H1 (cell line): ENCODE measurements at regions not wholly inside any gene's neighbourhood (a gene's known extent, or its start where the extent isn't known, plus 50 kb on each side); places are given as distances from the start of the nearest gene placed in this dataset.

Source experiments
- CTCF ChIA-PET: fragments of 300-600 bp; sonication (Branson Sonifier 250); formaldehyde crosslinking; loops from one replicate; lab custom pipeline; 2021; ENCODE audit not compliant: partially characterized antibody; lab: Charles Lee
- POLR2A ChIA-PET: fragments of 300-600 bp; sonication (Branson Sonifier 250); formaldehyde crosslinking; loops from one replicate; lab custom pipeline; 2021; ENCODE audit warnings: inconsistent platforms; ENCODE audit not compliant: partially characterized antibody; lab: Charles Lee
- DNase-seq, 2 experiments: peaks; one replicate each; pipeline versions ENCODE4 v3.0.0 to v3.0.0-alpha.2; 2010 to 2022; ENCODE audit warnings: low spot score in 2 of 2, low read depth in 1 of 2, mixed read lengths in 1 of 2
- FAIRE-seq: peaks from 2 replicates; lab custom pipeline; 2011; peaks lifted over from hg19 to GRCh38; lab: Jason Lieb, UNC
- H2AFZ ChIP-seq: 2 replicates; pipeline ENCODE4 v1.8.1; 2012; ENCODE audit warnings: low read length, inconsistent platforms
- H2AK5ac ChIP-seq: 2 replicates; pipeline ENCODE4 v1.6.1; 2013; ENCODE audit warnings: low read depth, low read length
- H2BK120ac ChIP-seq: replicated peaks from 2 replicates; pipeline ENCODE3; 2013; ENCODE audit warnings: low read depth, low read length, inconsistent platforms
- H2BK12ac ChIP-seq: 2 replicates; pipeline ENCODE4 v1.6.1; 2013; ENCODE audit warnings: low read depth, low read length
- H2BK15ac ChIP-seq: 2 replicates; pipeline ENCODE4 v1.6.1; 2013; ENCODE audit warnings: low read length
- H2BK20ac ChIP-seq: 2 replicates; pipeline ENCODE4 v1.6.1; 2013; ENCODE audit warnings: low read length
- H2BK5ac ChIP-seq: 2 replicates; pipeline ENCODE4 v1.6.1; 2013; ENCODE audit warnings: low read depth, low read length
- H3K14ac ChIP-seq: 2 replicates; pipeline ENCODE4 v1.6.1; 2013; ENCODE audit warnings: inconsistent platforms; ENCODE audit not compliant: insufficient read length
- H3K18ac ChIP-seq: 2 replicates; pipeline ENCODE4 v1.6.1; 2013; ENCODE audit warnings: low read length; ENCODE audit errors: extremely low read depth
- H3K23ac ChIP-seq: 2 replicates; pipeline ENCODE4 v1.6.1; 2013; ENCODE audit warnings: inconsistent platforms; ENCODE audit not compliant: insufficient read length
- H3K23me2 ChIP-seq: 2 replicates; pipeline ENCODE4 v1.6.1; 2013; ENCODE audit warnings: low read depth, low read length
- H3K27ac ChIP-seq: 2 replicates; pipeline ENCODE4 v1.6.1; 2011; ENCODE audit warnings: low read depth, low read length, inconsistent platforms
- H3K27me3 ChIP-seq, 4 experiments: replicated peaks in 1 of 4; 1 replicate in 1 of 4; 2 replicates in 3 of 4; pipeline versions ENCODE4 v1.6.1 to v1.8.1; 2011 to 2013; ENCODE audit warnings: low read length in 3 of 4, mild to moderate bottlenecking in 3 of 4, inconsistent platforms in 2 of 4, mixed read lengths in 2 of 4, moderate library complexity in 1 of 4; ENCODE audit not compliant: control insufficient read depth in 3 of 4, insufficient read depth in 3 of 4; ENCODE audit errors: extremely low read depth in 1 of 4
- H3K36me3 ChIP-seq, 4 experiments: 2 replicates each; pipeline versions ENCODE4 v1.6.1 to v1.8.1; 2011 to 2013; ENCODE audit warnings: mild to moderate bottlenecking in 4 of 4, low read length in 3 of 4, moderate library complexity in 2 of 4, control low read depth in 1 of 4, inconsistent platforms in 1 of 4; ENCODE audit not compliant: insufficient read depth in 4 of 4, control insufficient read depth in 2 of 4
- H3K4ac ChIP-seq: replicated peaks from 2 replicates; pipeline ENCODE3; 2013; ENCODE audit warnings: low read length, low read depth, mixed read lengths, inconsistent platforms; ENCODE audit not compliant: insufficient read length
- H3K4me1 ChIP-seq, 4 experiments: replicated peaks in 1 of 4; 1 replicate in 1 of 4; 2 replicates in 3 of 4; pipeline versions ENCODE4 v1.6.1 to v1.8.1; 2011 to 2013; ENCODE audit warnings: low read length in 3 of 4, inconsistent platforms in 2 of 4, mixed read lengths in 1 of 4; ENCODE audit not compliant: insufficient read depth in 4 of 4, control insufficient read depth in 3 of 4
- H3K4me2 ChIP-seq, 2 experiments: 2 replicates each; pipeline versions ENCODE4 v1.6.1 to v1.8.1; 2011 to 2013; ENCODE audit warnings: low read depth in 2 of 2, low read length in 2 of 2, control low read depth in 1 of 2, inconsistent platforms in 1 of 2, mild to moderate bottlenecking in 1 of 2; ENCODE audit not compliant: insufficient read depth in 1 of 2
- H3K4me3 ChIP-seq, 4 experiments: fragments of 200-600, 300-600 bp in 1 of 4; sonication (generic), shearing (Covaris generic), sonication (Bioruptor Twin) in 1 of 4; 2 replicates each; pipeline versions ENCODE4 v1.5.1 to v1.8.1; 2011 to 2016; ENCODE audit warnings: low read length in 4 of 4, low read depth in 3 of 4, control low read depth in 2 of 4, inconsistent platforms in 2 of 4, mild to moderate bottlenecking in 2 of 4, mixed read lengths in 1 of 4, moderate library complexity in 1 of 4; ENCODE audit not compliant: insufficient read depth in 2 of 4; ENCODE audit errors: extremely low read depth in 1 of 4
- H3K56ac ChIP-seq: replicated peaks from 2 replicates; pipeline ENCODE3; 2013; ENCODE audit warnings: low read depth, mild to moderate bottlenecking, mixed read lengths, low read length, inconsistent platforms; ENCODE audit not compliant: insufficient read length
- H3K79me1 ChIP-seq: 2 replicates; pipeline ENCODE4 v1.6.1; 2013; ENCODE audit warnings: low read depth, low read length, control low read depth
- H3K79me2 ChIP-seq, 2 experiments: 2 replicates each; pipeline versions ENCODE4 v1.6.1 to v1.8.1; 2012 to 2013; ENCODE audit warnings: low read length in 2 of 2, mild to moderate bottlenecking in 2 of 2, inconsistent platforms in 1 of 2; ENCODE audit not compliant: insufficient read depth in 2 of 2, control insufficient read depth in 1 of 2
- H3K9ac ChIP-seq, 4 experiments: replicated peaks in 1 of 4; 1 replicate in 1 of 4; 2 replicates in 3 of 4; pipeline versions ENCODE4 v1.6.1 to v1.8.1; 2011 to 2013; ENCODE audit warnings: low read depth in 3 of 4, low read length in 3 of 4, control low read depth in 2 of 4, mild to moderate bottlenecking in 2 of 4, moderate library complexity in 2 of 4, inconsistent platforms in 1 of 4; ENCODE audit errors: extremely low read depth in 1 of 4
- H3K9me3 ChIP-seq, 2 experiments: 2 replicates each; pipeline versions ENCODE4 v1.6.1 to v1.8.1; 2012 to 2013; ENCODE audit warnings: mild to moderate bottlenecking in 2 of 2, moderate library complexity in 2 of 2, control low read depth in 1 of 2, inconsistent platforms in 1 of 2, low read depth in 1 of 2, low read length in 1 of 2, mixed read lengths in 1 of 2; ENCODE audit not compliant: insufficient read depth in 2 of 2
- H4K20me1 ChIP-seq, 2 experiments: replicated peaks in 1 of 2; 2 replicates each; pipeline versions ENCODE3 to v1.8.1; 2011 to 2013; ENCODE audit warnings: inconsistent platforms in 2 of 2, low read length in 2 of 2, mild to moderate bottlenecking in 1 of 2; ENCODE audit not compliant: insufficient read depth in 2 of 2, control insufficient read depth in 1 of 2
- H4K5ac ChIP-seq: 2 replicates; pipeline ENCODE4 v1.6.1; 2013; ENCODE audit warnings: low read length, low read depth, mixed read lengths, inconsistent platforms; ENCODE audit not compliant: insufficient read length
- H4K8ac ChIP-seq: 2 replicates; pipeline ENCODE4 v1.8.0; 2013; ENCODE audit warnings: mild to moderate bottlenecking, moderate library complexity, low read length, inconsistent platforms; ENCODE audit not compliant: insufficient read depth; ENCODE audit errors: extremely low read depth
- H4K91ac ChIP-seq: replicated peaks from 2 replicates; pipeline ENCODE3; 2013; ENCODE audit warnings: low read length, mixed read lengths, inconsistent platforms; ENCODE audit not compliant: insufficient read length
- BACH1 ChIP-seq: IDR thresholded peaks from 2 replicates; pipeline ENCODE4 v1.6.1; 2012; ENCODE audit warnings: low read length, improper control_type of control experiment
- CHD2 ChIP-seq: IDR thresholded peaks from 2 replicates; pipeline ENCODE4 v1.6.1; 2012; ENCODE audit warnings: low read length, improper control_type of control experiment
- HDAC2 ChIP-seq, 2 experiments: fragments of 300-600 bp in 1 of 2; sonication (generic) in 1 of 2; IDR thresholded peaks; 2 replicates each; pipeline ENCODE4 v1.6.1; 2011 to 2012; ENCODE audit warnings: low read depth in 2 of 2, low read length in 2 of 2, mild to moderate bottlenecking in 2 of 2, moderate library complexity in 2 of 2, borderline replicate concordance in 1 of 2, inconsistent platforms in 1 of 2
- HDAC6 ChIP-seq: IDR thresholded peaks from one replicate; pipeline ENCODE4 v1.7.1; 2012; ENCODE audit warnings: low read depth, mild to moderate bottlenecking, inconsistent platforms, low read length, moderate library complexity
- KDM4A ChIP-seq: IDR thresholded peaks from one replicate; pipeline ENCODE4 v1.7.1; 2012; ENCODE audit warnings: low read depth, mild to moderate bottlenecking, moderate library complexity, low read length, inconsistent platforms; ENCODE audit not compliant: severe bottlenecking
- RBBP5 ChIP-seq: IDR thresholded peaks from 2 replicates; pipeline ENCODE4 v1.7.1; 2012; ENCODE audit warnings: low read depth, mild to moderate bottlenecking, inconsistent platforms, low read length, moderate library complexity, borderline replicate concordance
- SIX5 ChIP-seq: IDR thresholded peaks from 2 replicates; pipeline ENCODE4 v1.6.1; 2011; ENCODE audit warnings: mild to moderate bottlenecking, low read depth, low read length
- YY1 ChIP-seq: IDR thresholded peaks from 2 replicates; pipeline ENCODE4 v1.6.1; 2011; ENCODE audit warnings: low read depth, mild to moderate bottlenecking, low read length
- WGBS, 2 experiments: shearing (Covaris generic) in 1 of 2; methylation state at CpG; one replicate each; pipeline versions ENCODE4 v1.1.6 to v1.1.7; 2013 to 2015; ENCODE audit warnings: low lambda C conversion rate in 2 of 2, mixed read lengths in 2 of 2, inconsistent platforms in 1 of 2, low coverage in 1 of 2, missing lambda C conversion rate in 1 of 2; ENCODE audit not compliant: insufficient replicate concordance in 2 of 2, insufficient coverage in 1 of 2, insufficient read length in 1 of 2; ENCODE audit errors: extremely low coverage in 1 of 2, missing lambda C conversion rate in 1 of 2; 5-methylcytosine and 5-hydroxymethylcytosine counted together

GRCh38 chr6:14776307-14776706, 469.6 kb upstream of the JARID2 start:
- no peak for FAIRE-seq
- 88% methylated on average over 3 of the region's 3 CpGs; no CpG with 5 or more reads in 1 of the 2 experiments for WGBS, 2 experiments

More at GRCh38 chr6:14776307-14776706, 469.6 kb upstream of the JARID2 start:
- H2AFZ ChIP-seq, result no peak overlapping the region
- H2BK120ac ChIP-seq, result no peak overlapping the region
- no peak overlapping the region for H4K91ac ChIP-seq
- H3K27me3 ChIP-seq, result no peaks in the 10 kb centered on the region
- H2BK12ac ChIP-seq, result 0 out of 2 replicates have a peak overlapping the region, but pooled peaks have one; percentile 2
- H3K36me3 ChIP-seq, result no peaks in the 10 kb centered on the region
- no peak overlapping the region for H2AK5ac ChIP-seq
- H2BK5ac ChIP-seq, result no peak overlapping the region
- no peak for DNase-seq
- TF ChIP-seq BACH1, result no peak
- no peak for TF ChIP-seq HDAC2 (IDR thresholded peaks at IDR 0.05; ENCODE audit: borderline replicate concordance in 1 of 2, low read depth in 2 of 2, low read length in 2 of 2)
- no peak for TF ChIP-seq RBBP5
- no peak for TF ChIP-seq HDAC6
- TF ChIP-seq SIX5, result no peak
- no peak for TF ChIP-seq KDM4A
- no peak for TF ChIP-seq CHD2
- TF ChIP-seq YY1, result no peak
- no peaks in the 10 kb centered on the region for H4K20me1 ChIP-seq
- H4K8ac ChIP-seq, result no peak overlapping the region
- H3K4me1 ChIP-seq, result peaks cover 4 to 20% (median 9%) of the 10 kb centered on the region in 4 experiments
- H3K18ac ChIP-seq, result no peak overlapping the region
- no peak overlapping the region for H4K5ac ChIP-seq
- no peak overlapping the region for H2BK20ac ChIP-seq
- H3K14ac ChIP-seq, result no peak overlapping the region
- no peak overlapping the region for H3K56ac ChIP-seq
- no peaks in the 10 kb centered on the region; a peak in 1 of 4 replicates for H3K79me2 ChIP-seq
- H3K23ac ChIP-seq, result no peak overlapping the region
- POLR2A ChIA-PET, result interaction anchor here (0.7 to 1.3 kb wide), 2 partner anchors 8 to 565 kb away, joined by 3 to 4 read pairs; no protein-coding TSS in a partner anchor
- H3K79me1 ChIP-seq, result peaks cover 4% of the 10 kb centered on the region; the same call in 1 of the 2 replicates
- CTCF ChIA-PET, result interaction anchor here (0.7 kb wide), 1 partner anchor 10 kb away, joined by 3 read pairs; no protein-coding TSS in a partner anchor
- H3K4ac ChIP-seq, result no peak overlapping the region
- H3K23me2 ChIP-seq, result no peaks in the 10 kb centered on the region
- H3K27ac ChIP-seq, result no peak overlapping the region
- H3K4me2 ChIP-seq, result no peak overlapping the region
- no peak overlapping the region for H3K4me3 ChIP-seq
- H3K9ac ChIP-seq, result no peak overlapping the region
- peak overlapping the region; percentile 55; the same call in 1 of the 2 replicates for H2BK15ac ChIP-seq
- H3K9me3 ChIP-seq, result no peaks in the 10 kb centered on the region
